ENCODE measurements at regions not wholly inside any gene's neighbourhood (a gene's known extent, or its start where the extent isn't known, plus 50 kb on each side); places are given as distances from the start of the nearest gene placed in this dataset.

DNA sequence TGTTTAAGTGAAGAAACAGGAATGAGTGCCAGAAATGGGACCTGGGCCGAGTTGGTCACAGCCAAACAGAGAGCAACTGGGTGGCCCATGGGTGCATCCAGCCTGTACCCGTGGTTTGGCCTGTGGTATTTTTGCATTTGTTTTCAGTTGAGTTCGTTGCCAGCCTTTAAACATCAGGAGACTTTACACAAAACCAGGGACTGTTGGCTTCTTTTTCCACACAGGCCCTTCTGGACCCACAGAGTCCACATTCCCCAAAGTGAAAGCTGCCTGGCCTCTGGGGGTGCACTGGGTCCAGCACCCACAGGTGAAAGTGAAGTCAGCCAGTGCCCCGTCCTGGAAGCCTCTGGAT lies 54.1 kb upstream of the TNS3 start:
- DNase-seq = no peak

GRCh38 chr7:47635091-47636080 lies 53.5 kb upstream of the TNS3 start:
- no peak for DNase-seq

- DNase-seq = no peak
Observed at GRCh38 chr7:47634273-47634672, 52.4 kb upstream of the TNS3 start.

DNA sequence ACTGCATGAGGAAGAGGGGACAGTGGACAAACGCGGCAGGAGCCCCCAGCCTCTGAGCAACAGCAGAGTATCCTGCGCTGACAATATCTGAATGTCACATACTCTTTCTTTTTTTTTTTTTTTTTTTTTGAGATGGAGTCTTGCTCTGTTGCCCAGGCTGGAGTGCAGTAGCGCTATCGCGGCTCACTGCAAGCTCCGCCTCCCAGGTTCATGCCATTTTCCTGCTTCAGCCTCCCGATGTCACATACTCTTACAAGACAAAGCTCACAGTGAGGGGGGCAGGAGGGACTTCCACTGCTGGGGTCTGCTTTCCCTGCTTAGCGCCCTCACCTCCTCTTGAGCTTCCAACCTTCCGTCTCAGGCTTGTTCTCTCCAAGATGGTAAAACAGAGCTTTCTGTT lies 51.2 kb upstream of the TNS3 start:
- DNase-seq = no peak

All from MV-4-11 (cell line).